Transverse colon (tissue), 4 donors: ENCODE measurements at regions not wholly inside any gene's neighbourhood (a gene's known extent, or its start where the extent isn't known, plus 50 kb on each side); places are given as distances from the start of the nearest gene placed in this dataset.

ENCODE experiments used
- DNase-seq: peaks from one replicate; pipeline ENCODE4 v3.0.0-alpha.2; 2019
- H3K27ac ChIP-seq, 4 donors: fragments of 200-600 bp; sonication (generic); 2 replicates each; pipeline ENCODE4 v1.5.1; 2016 to 2018; ENCODE audit warnings: inconsistent platforms in 4 of 4
- H3K27me3 ChIP-seq: fragments of 200-600 bp; sonication (generic); 2 replicates; pipeline ENCODE4 v1.5.1; 2017; ENCODE audit warnings: inconsistent platforms
- H3K36me3 ChIP-seq, 4 donors: fragments of 200-600 bp; sonication (generic); 2 replicates each; pipeline ENCODE4 v1.5.1; 2017 to 2019; ENCODE audit warnings: inconsistent platforms in 4 of 4
- H3K4me1 ChIP-seq, 4 donors: fragments of 200-600 bp; sonication (generic); 2 replicates each; pipeline ENCODE4 v1.5.1; 2017 to 2020; ENCODE audit warnings: inconsistent platforms in 4 of 4
- H3K4me3 ChIP-seq, 4 donors: fragments of 200-600 bp; sonication (generic); 1 replicate in 1 of 4; 2 replicates in 3 of 4; pipeline versions ENCODE4 v1.5.1 to v1.6.1; 2017 to 2019; ENCODE audit warnings: inconsistent platforms in 4 of 4
- H3K9me3 ChIP-seq, 2 donors: fragments of 200-600 bp; sonication (generic); 2 replicates each; pipeline ENCODE4 v1.5.1; 2017 to 2019; ENCODE audit warnings: inconsistent platforms in 2 of 2
- EP300 ChIP-seq: sonication (generic); formaldehyde crosslinking; IDR thresholded peaks from one replicate; pipeline ENCODE4 v1.6.1; 2017; ENCODE audit warnings: antibody characterized with exemption, low read depth
- POLR2A ChIP-seq: fragments of 450-650 bp; IDR thresholded peaks from one replicate; pipeline ENCODE4 v1.6.1; 2016; ENCODE audit warnings: antibody characterized with exemption, mild to moderate bottlenecking, moderate library complexity
- POLR2AphosphoS5 ChIP-seq, 3 donors: sonication (generic); formaldehyde crosslinking; IDR thresholded peaks; one replicate each; pipeline ENCODE4 v1.6.1; 2016; ENCODE audit warnings: antibody characterized with exemption in 3 of 3
- WGBS, 2 donors: methylation state at CpG; one replicate each; pipeline ENCODE4 v1.1.5; 2018; ENCODE audit warnings: low coverage in 1 of 2; 5-methylcytosine and 5-hydroxymethylcytosine counted together
- in situ Hi-C, 4 donors: fragments of 200-750 bp; cut with MboI; loops; one replicate each; pipeline versions ENCODE4 v1.15.0 to v1.15.1; 2017; ENCODE audit warnings: low sequenced_read_pairs in 3 of 4, low pct_ligation_motif_present in 1 of 4, low pct_unique_long_range_greater_than_20kb in 1 of 4
- intact Hi-C: fragments of 100-400 bp; cut with DNase I; formaldehyde crosslinking; loops from one replicate; pipeline ENCODE4 v1.15.1; 2023; ENCODE audit warnings: low total_unique reads
- TF ChIP-seq, protein P1 (sequence below), 5 experiments: fragments of 200-600 bp in 3 of 5; fragments of 450-650 bp in 2 of 5; sonication (generic) in 3 of 5; IDR thresholded peaks; 1 replicate in 2 of 5; 2 replicates in 3 of 5; pipeline ENCODE4 v1.5.1; 2016 to 2017; ENCODE audit warnings: antibody characterized with exemption in 5 of 5, inconsistent platforms in 3 of 5, mild to moderate bottlenecking in 2 of 5, moderate library complexity in 1 of 5

DNA sequence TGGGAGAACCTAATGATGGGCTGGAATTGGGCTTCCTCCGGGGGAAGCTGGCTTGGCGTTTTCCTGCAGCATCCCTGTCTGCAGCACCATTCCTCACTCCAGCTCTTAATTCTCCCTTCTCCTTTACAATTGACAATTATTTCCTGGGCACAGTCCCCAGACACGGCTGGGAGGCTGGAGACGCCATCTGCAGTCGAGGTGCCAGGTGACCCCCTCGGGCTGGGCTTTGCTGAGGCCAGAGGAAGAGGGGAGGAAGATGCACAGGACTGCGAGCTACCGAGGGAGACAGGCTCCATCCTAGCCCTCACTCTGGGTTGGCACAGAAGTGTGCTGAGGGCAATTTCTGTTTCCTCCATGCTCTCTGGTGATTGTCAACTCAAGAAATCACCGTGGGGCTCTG lies 453.8 kb downstream of the PTPRU start:
- in situ Hi-C loops = no loop called here
- no peak for DNase-seq
- 67% methylated on average over 9 of the region's 9 CpGs; no CpG with 5 or more reads in 1 of the 2 donors for WGBS, 2 donors

DNA sequence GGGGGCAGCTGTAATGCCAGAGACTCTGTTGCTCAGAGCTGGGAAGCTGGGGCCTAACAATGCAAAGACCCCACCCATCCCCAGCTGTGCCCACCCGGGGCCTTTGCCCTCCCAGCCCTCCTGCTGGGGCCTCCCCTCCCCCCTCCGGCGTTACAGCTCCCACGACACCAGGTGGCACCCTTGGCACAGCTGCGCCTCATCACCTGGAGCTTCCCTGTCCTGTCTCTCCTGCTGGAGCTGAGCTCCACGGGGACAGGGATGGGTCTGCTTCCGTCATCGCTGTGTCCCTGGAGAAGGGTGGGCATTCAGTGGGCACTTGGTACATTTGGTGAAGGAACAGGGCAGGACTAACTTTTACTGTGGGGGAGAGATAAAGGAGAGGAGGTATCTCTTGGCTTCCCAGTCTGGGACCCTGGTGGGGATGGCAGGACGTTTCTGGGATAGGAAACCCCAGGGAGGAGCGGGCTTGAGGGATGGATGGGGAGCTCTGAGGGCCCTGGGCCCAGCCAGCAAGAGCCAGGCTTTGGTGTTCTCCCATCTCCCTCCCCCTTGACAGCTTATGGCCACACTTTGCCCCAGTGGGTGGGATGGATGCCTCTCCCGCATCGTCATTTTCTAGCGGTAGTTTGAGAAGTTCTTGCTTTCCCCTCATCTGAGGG lies 453.2 kb downstream of the PTPRU start:
- H3K27me3 ChIP-seq = peaks cover 31% of the 10 kb centered on the region
- 63 to 100% methylated on average over 2 to 13 of the region's 13 CpGs for WGBS, 2 donors
- no peaks in the 10 kb centered on the region for H3K36me3 ChIP-seq
- TF ChIP-seq, protein P1, sequence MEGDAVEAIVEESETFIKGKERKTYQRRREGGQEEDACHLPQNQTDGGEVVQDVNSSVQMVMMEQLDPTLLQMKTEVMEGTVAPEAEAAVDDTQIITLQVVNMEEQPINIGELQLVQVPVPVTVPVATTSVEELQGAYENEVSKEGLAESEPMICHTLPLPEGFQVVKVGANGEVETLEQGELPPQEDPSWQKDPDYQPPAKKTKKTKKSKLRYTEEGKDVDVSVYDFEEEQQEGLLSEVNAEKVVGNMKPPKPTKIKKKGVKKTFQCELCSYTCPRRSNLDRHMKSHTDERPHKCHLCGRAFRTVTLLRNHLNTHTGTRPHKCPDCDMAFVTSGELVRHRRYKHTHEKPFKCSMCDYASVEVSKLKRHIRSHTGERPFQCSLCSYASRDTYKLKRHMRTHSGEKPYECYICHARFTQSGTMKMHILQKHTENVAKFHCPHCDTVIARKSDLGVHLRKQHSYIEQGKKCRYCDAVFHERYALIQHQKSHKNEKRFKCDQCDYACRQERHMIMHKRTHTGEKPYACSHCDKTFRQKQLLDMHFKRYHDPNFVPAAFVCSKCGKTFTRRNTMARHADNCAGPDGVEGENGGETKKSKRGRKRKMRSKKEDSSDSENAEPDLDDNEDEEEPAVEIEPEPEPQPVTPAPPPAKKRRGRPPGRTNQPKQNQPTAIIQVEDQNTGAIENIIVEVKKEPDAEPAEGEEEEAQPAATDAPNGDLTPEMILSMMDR (IDR thresholded peaks at IDR 0.05) = no peak
- TF ChIP-seq POLR2A (no peak), EP300 (no peak), POLR2AphosphoS5 (IDR thresholded peaks at IDR 0.05) (no peak)
- in situ Hi-C loops (no loop called here), intact Hi-C loops (loop anchor here (5.0 kb wide), 1 partner anchor 1788 kb away; no protein-coding TSS in a partner anchor)
- H3K4me3 ChIP-seq = no peak overlapping the region
- DNase-seq = no peak
- no peak overlapping the region for H3K27ac ChIP-seq
- H3K4me1 ChIP-seq = no peaks in the 10 kb centered on the region
- H3K9me3 ChIP-seq = no peaks in the 10 kb centered on the region

More for the DNA sequence above, 453.8 kb downstream of the PTPRU start:
- Histone ChIP-seq H3K27me3 (peaks cover 31% of the 10 kb centered on the region), H3K27ac (no peak overlapping the region), H3K4me1 (no peaks in the 10 kb centered on the region), H3K36me3 (no peaks in the 10 kb centered on the region), H3K4me3 (no peak overlapping the region), H3K9me3 (no peaks in the 10 kb centered on the region)
- TF ChIP-seq POLR2A = no peak
- intact Hi-C loops = no loop called here

GRCh38 chr1:29688471-29689365 lies 452.4 kb downstream of the PTPRU start:
- Histone ChIP-seq H3K27ac (no peak overlapping the region), H3K4me3 (no peak overlapping the region), H3K4me1 (no peaks in the 10 kb centered on the region), H3K9me3 (no peaks in the 10 kb centered on the region), H3K36me3 (no peaks in the 10 kb centered on the region), H3K27me3 (peaks cover 34% of the 10 kb centered on the region)
- 37 to 40% methylated on average over 1 to 14 of the region's 14 CpGs for WGBS, 2 donors
- TF ChIP-seq POLR2A = no peak
- TF ChIP-seq EP300 = no peak
- intact Hi-C loops (loop anchor here (5.0 kb wide), 1 partner anchor 1789 kb away; no protein-coding TSS in a partner anchor), in situ Hi-C loops (no loop called here)
- no peak for DNase-seq

GRCh38 chr1:29687601-29688244 lies 451.4 kb downstream of the PTPRU start:
- TF ChIP-seq POLR2A (no peak), EP300 (no peak), POLR2AphosphoS5 (IDR thresholded peaks at IDR 0.05) (no peak)
- TF ChIP-seq, protein P1 (IDR thresholded peaks at IDR 0.05) = no peak
- in situ Hi-C loops = no loop called here
- peaks cover 34% of the 10 kb centered on the region for H3K27me3 ChIP-seq
- H3K27ac ChIP-seq = no peak overlapping the region
- no peak overlapping the region for H3K4me3 ChIP-seq
- no peaks in the 10 kb centered on the region for H3K9me3 ChIP-seq
- WGBS, 2 donors = 48 to 55% methylated on average over 3 to 4 of the region's 4 CpGs
- intact Hi-C loops = loop anchor here (5.0 kb wide), 1 partner anchor 1790 kb away; no protein-coding TSS in a partner anchor
- H3K4me1 ChIP-seq = no peaks in the 10 kb centered on the region
- no peaks in the 10 kb centered on the region for H3K36me3 ChIP-seq
- DNase-seq = no peak
